Stimulated activated CD8-positive, alpha-beta memory T cell treated with anti-CD3 and anti-CD28 coated beads, Interleukin-12 subunit alpha, Interleukin-12 subunit beta, amount 100 ng/mL, for 24 hours (primary cell): ENCODE measurements at regions not wholly inside any gene's neighbourhood (a gene's known extent, or its start where the extent isn't known, plus 50 kb on each side); places are given as distances from the start of the nearest gene placed in this dataset.
A peak's percentile ranks its signal among the peaks of the same experiment; 100 is the strongest.

Experiments
- DNase-seq: peaks from one replicate; pipeline ENCODE4 v3.0.0-alpha.2; 2020; ENCODE audit errors: extremely low read depth

DNA sequence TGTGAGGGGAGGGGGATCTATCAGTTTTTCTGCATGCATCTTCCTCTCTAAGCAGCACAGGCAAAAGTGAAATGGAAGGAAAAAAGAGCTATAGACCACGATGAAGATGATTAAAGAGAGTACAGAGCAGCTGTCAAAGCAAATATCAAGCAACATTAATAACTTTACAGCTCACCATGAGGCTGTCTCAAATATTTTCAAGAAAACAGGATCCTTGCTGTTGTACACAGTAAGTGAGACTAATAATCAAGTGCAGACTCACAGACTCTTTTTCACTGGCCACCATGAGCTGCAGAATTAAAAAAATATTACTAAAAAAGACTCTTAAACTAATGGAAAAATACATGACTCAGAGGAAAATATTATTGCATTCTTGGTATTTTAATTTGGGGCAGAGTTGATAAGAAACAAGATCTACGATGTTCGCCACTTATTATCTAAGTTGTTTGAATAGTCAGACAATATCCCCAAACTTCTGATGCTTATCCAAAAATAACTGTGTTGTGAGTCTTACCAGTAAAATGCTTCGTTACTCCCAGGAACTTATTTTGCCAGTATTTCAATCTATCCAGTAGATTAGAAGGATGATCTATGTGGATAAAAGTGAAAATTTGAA, 817.5 kb upstream of the ALCAM start:
- DNase-seq = no peak

- DNase-seq = no peak
Observed at GRCh38 chr3:104553121-104553520, 813.6 kb upstream of the ALCAM start.

DNA sequence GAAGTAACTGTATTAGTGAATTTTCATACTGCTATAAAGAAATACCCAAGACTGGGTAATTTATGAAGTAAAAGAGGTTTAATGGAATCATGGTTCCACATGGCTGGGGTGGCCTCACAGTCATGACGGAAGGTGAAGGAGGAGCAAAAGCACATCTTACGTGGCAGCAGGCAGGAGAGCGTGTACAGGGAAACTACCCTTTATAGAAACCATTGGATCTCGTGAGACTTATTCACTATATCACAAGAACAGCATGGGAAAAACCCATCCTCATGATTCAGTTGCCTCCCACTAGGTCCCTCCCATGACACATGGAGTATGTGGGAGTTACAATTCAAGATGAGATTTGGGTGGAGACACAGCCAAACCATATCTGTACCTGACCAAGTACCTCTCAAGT, 812.3 kb upstream of the ALCAM start:
- DNase-seq = no peak

DNA sequence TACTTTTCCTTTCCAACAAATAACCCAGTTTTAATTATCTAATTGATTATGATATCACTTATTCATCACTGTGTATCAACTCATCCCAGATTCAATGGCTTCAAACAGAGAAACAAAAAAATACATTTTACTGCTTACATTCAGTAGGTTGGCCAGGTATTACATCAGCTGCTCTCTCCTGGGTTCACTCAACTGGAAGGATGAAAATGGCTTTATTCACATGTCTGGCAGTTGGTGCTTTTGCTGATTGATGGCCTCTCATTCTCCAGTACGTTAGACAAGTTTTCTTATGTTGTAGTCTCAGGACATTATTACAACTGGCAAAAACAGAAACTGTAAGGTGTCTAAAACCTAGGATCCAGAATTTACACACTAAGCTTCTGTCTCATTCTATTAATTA, 811.0 kb upstream of the ALCAM start:
- DNase-seq = no peak

DNA sequence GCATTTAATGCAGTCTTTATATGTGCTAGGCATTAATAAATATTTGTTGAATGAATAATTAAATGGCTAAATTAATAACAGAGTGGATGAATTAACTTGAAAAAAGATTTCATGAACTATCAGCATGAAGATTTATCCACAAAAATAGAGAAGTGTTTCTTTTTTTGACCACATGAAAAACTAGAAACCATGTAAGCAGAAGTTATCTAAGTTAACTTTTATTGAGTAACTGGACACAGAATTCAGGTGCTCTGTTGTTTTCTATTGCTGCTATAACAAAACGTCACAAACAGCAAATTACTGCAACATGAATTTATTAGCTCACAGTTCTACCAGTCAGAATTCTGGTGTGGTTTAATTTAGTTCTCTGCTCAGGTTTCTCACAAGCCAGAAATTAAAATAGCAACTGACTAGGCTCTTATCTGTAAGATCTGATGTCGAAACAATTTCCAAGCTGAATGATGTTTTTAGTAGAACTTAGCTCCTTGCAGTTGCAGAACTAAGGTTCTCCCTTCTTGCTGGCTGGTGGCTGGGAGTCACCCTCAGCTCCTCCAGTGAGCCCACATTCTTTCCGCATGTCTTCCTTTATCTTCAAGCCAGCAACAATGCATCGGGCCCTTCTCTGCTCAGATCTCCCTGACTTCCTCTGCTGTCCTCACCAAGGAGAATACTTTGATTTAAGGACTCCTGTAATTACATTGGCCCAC, 810.2 kb upstream of the ALCAM start:
- DNase-seq = no peak

GRCh38 chr3:104561324-104561723, 805.4 kb upstream of the ALCAM start:
- DNase-seq = no peak

DNA sequence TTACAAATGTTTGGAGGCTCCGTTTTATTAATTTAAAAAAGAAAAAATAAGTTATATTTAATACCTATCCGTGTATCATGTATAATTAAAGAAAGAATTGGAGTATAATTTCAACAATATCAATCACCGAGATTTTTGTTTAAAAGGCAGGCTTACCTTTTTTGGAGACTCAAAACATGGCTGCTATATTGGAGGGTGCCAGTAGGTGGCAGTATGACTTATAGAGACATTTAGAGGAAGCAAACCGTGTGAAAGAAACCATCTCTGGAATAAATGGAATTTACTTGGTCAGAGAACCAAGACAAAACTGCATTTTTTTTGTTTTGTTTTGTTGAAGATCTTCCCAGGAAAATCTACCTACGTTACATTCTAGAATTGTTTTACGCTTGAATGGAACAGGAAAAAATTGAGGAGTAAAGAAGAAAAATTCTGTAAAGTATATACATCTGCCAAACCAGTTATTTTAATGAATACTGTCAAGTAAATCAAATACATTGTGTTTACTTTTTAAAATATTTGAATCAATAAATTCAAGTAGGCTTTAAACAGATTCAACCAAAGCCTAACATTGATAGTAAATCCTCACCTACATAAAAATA, 802.6 kb upstream of the ALCAM start:
- DNase-seq = peak; percentile 3

GRCh38 chr3:104566054-104566453, 800.7 kb upstream of the ALCAM start:
- DNase-seq = no peak

- no peak for DNase-seq
Observed at GRCh38 chr3:104575634-104576033, 791.1 kb upstream of the ALCAM start.

- DNase-seq = no peak
Observed at GRCh38 chr3:104578558-104578957, 788.2 kb upstream of the ALCAM start.

- no peak for DNase-seq
Observed at GRCh38 chr3:104582092-104582491, 784.6 kb upstream of the ALCAM start.

GRCh38 chr3:104584682-104585081, 782.0 kb upstream of the ALCAM start:
- no peak for DNase-seq

DNA sequence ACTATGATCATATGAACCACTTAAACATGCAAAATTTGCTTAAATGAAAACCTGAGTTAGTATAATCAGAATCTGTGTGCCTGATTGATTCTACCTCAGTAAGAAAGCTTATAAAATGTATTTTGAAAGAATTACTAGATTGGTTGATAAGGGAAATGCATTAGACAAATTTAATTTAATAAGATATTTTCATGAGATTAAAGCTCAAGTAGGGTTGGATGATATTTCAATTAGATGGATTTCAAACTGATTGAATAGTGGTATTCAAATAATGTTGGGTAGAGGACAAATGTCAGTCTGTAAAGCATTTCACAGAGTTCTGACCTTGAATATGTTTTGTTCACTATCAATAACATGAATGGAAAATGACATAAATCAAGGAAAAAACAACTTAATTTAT, 780.4 kb upstream of the ALCAM start:
- no peak for DNase-seq

GRCh38 chr3:104588442-104588841, 778.3 kb upstream of the ALCAM start:
- DNase-seq = no peak

- no peak for DNase-seq
Observed at GRCh38 chr3:104591776-104592175, 774.9 kb upstream of the ALCAM start.

GRCh38 chr3:104594491-104594890, 772.2 kb upstream of the ALCAM start:
- no peak for DNase-seq

GRCh38 chr3:104596054-104596453, 770.7 kb upstream of the ALCAM start:
- DNase-seq = no peak

DNA sequence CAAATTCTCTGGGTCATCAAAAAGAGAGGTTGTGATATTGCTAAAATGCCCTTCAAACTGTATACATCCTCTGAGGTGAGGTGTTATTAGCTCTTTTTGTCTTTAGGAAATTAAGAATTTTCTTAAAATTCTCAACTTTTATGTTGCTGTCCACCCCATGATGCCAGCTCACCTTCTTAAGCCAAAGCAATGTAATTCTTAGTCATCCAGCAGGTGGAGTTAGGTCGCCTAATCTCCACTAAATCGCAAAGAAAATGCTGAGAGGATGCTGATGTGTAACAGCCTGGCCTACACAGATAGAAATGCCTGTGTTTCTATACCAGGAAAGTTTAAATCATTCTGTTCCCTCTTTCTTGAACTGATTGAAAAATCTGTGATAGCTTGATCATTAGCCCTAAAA, 770.2 kb upstream of the ALCAM start:
- no peak for DNase-seq

- no peak for DNase-seq
Observed at GRCh38 chr3:104598848-104599511, 767.7 kb upstream of the ALCAM start.

DNA sequence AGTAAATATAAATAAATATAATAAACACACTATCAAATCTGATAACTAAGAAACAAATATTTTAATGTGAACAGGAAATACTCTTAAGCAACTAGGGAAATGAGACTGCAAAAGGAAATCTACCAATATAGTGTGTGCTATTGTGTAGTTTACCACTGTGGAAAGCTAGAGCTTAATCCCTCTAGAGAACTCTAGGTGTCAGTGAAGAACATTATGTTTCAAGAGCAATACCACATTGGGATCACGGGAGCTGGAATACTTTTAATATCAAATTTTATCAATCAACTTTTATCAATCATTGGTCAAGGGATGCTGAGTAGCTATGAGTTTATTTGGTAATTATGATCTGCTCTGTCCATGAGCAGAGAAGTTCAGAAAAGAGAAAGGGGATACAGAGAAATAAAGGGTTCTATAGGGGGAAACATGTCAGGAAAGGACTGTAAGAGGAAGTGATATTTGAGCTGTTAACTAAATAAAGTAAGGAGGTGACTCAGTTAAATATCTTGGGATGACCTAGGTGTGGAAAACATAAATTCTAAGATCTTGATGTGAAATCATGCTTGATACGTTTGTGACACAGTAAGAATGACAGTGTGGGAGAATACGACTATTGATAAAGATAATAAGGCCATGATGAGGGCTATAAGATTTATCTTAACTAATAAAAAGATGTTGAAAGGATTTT, 762.2 kb upstream of the ALCAM start:
- no peak for DNase-seq

DNA sequence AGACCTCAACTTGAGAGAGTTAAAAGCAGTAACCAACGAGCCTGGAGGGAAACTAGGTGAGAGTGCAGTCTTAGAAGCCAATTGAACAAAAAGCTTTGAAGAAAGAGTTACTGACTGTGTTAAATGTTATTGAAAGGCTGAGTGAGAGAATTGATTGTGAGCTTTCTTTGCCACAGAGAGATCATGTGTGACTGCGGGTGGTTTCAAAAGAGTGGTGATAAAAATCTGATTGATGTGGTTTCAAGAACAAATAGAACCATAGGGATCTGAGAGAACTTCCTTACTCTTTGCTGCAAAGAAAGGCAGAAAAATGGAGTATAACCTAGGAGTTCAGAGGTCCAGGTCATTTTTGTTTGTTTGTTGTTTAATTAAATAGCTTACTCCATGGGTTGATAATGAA, 759.9 kb upstream of the ALCAM start:
- no peak for DNase-seq
